Osteocyte (in vitro differentiated cells): ENCODE measurements at regions not wholly inside any gene's neighbourhood (a gene's known extent, or its start where the extent isn't known, plus 50 kb on each side); places are given as distances from the start of the nearest gene placed in this dataset.

Experiments
- DNase-seq: peaks from one replicate; pipeline ENCODE4 v3.0.0; 2021; ENCODE audit warnings: mixed read lengths; ENCODE audit not compliant: unreplicated experiment; ENCODE audit errors: extremely low spot score
- H3K27ac Mint-ChIP-seq: one replicate; pipeline ENCODE4 v1.8.0; 2021; ENCODE audit warnings: mild to moderate bottlenecking, mixed read lengths; ENCODE audit not compliant: unreplicated experiment
- H3K27me3 Mint-ChIP-seq: one replicate; pipeline ENCODE4 v1.8.0; 2021; ENCODE audit warnings: mixed read lengths; ENCODE audit not compliant: unreplicated experiment
- H3K36me3 Mint-ChIP-seq: one replicate; pipeline ENCODE4 v1.8.0; 2021; ENCODE audit warnings: mixed read lengths; ENCODE audit not compliant: unreplicated experiment
- H3K4me1 Mint-ChIP-seq: one replicate; pipeline ENCODE4 v1.8.0; 2021; ENCODE audit warnings: mixed read lengths; ENCODE audit not compliant: unreplicated experiment
- H3K4me3 Mint-ChIP-seq: one replicate; pipeline ENCODE4 v1.8.0; 2021; ENCODE audit warnings: mild to moderate bottlenecking, moderate library complexity, mixed read lengths; ENCODE audit not compliant: unreplicated experiment
- H3K9me3 Mint-ChIP-seq: one replicate; pipeline ENCODE4 v1.8.0; 2021; ENCODE audit warnings: mixed read lengths; ENCODE audit not compliant: unreplicated experiment
- CTCF ChIP-seq: fragments of 200-600 bp; sonication (generic); IDR thresholded peaks from 2 replicates; pipeline ENCODE4 v1.5.0; 2021; ENCODE audit warnings: antibody characterized with exemption, mild to moderate bottlenecking, moderate library complexity

- Mint-ChIP-seq H3K4me1 (peaks cover 3% of the 10 kb centered on the region), H3K27ac (no peak overlapping the region), H3K36me3 (no peaks in the 10 kb centered on the region), H3K9me3 (no peaks in the 10 kb centered on the region), H3K4me3 (no peak overlapping the region), H3K27me3 (no peaks in the 10 kb centered on the region)
- TF ChIP-seq CTCF, result no peak
- no peak for DNase-seq
Observed at GRCh38 chr5:104353371-104353770, 790.8 kb upstream of the NUDT12 start.

DNA sequence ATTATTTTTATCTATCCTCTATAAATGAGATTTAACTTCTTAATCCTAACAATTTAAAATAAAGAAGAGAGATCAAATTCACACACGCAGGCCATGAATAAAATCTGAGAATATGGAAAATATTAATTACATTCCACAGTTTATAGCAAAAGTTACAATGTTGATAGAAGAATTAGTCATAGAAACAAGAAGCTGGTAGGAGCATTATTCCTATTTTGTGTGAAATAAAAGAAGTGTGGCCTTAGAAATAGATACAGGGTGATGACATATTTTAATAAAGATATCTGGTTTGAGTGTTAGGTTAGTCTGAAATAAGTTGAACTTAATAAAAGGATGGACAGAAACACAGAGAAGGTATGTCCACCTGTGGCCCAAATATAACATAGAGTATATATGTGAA lies 790.4 kb upstream of the NUDT12 start:
- H3K4me1 Mint-ChIP-seq, result peaks cover 3% of the 10 kb centered on the region

GRCh38 chr5:104347119-104347708 lies 784.6 kb upstream of the NUDT12 start:
- DNase-seq, result no peak
- H3K4me3 Mint-ChIP-seq, result no peak overlapping the region
- no peaks in the 10 kb centered on the region for H3K9me3 Mint-ChIP-seq
- no peaks in the 10 kb centered on the region for H3K36me3 Mint-ChIP-seq
- H3K27ac Mint-ChIP-seq, result no peak overlapping the region
- TF ChIP-seq CTCF, result peak; percentile 68
- H3K27me3 Mint-ChIP-seq, result no peaks in the 10 kb centered on the region
- peaks cover 20% of the 10 kb centered on the region for H3K4me1 Mint-ChIP-seq

More for the DNA sequence above, 790.4 kb upstream of the NUDT12 start:
- Mint-ChIP-seq H3K9me3 (no peaks in the 10 kb centered on the region), H3K27me3 (no peaks in the 10 kb centered on the region), H3K27ac (no peak overlapping the region), H3K36me3 (no peaks in the 10 kb centered on the region), H3K4me3 (no peak overlapping the region)
- no peak for DNase-seq
- TF ChIP-seq CTCF, result no peak

GRCh38 chr5:104345222-104346016 lies 782.8 kb upstream of the NUDT12 start:
- Mint-ChIP-seq H3K9me3 (no peaks in the 10 kb centered on the region), H3K36me3 (no peaks in the 10 kb centered on the region), H3K4me3 (peak overlapping the region; percentile 69), H3K4me1 (peaks cover 21% of the 10 kb centered on the region), H3K27ac (peak overlapping the region; percentile 80), H3K27me3 (no peaks in the 10 kb centered on the region)
- DNase-seq, result no peak
- no peak for TF ChIP-seq CTCF

DNA sequence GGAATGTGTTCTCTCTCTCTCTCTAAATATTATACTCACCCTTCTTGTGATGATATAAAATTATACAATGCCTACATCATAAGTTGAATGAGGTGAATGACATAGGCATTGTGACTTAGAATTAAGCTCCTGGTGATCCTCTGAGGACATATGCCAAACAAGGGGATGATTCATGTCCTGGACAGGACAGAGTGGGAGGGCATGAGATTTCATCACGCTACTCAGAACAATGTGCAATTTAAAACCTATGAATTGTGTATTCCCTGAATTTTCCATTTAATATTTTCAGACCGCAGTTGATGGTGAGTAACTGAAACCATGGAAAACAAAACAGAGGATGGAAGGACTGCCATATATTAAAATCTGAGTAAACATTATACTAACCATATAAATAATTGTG lies 782.2 kb upstream of the NUDT12 start:
- peak overlapping the region; percentile 80 for H3K27ac Mint-ChIP-seq

More for the DNA sequence above, 782.2 kb upstream of the NUDT12 start:
- no peaks in the 10 kb centered on the region for H3K36me3 Mint-ChIP-seq
- no peaks in the 10 kb centered on the region for H3K27me3 Mint-ChIP-seq
- DNase-seq, result no peak
- peaks cover 27% of the 10 kb centered on the region for H3K4me1 Mint-ChIP-seq
- no peak for TF ChIP-seq CTCF
- no peaks in the 10 kb centered on the region for H3K9me3 Mint-ChIP-seq
- H3K4me3 Mint-ChIP-seq, result peak overlapping the region; percentile 69
